Right lobe of liver (tissue), 4 donors: ENCODE measurements at regions not wholly inside any gene's neighbourhood (a gene's known extent, or its start where the extent isn't known, plus 50 kb on each side); places are given as distances from the start of the nearest gene placed in this dataset.

Experiments
- CTCF ChIP-seq, 4 donors: fragments of 200-600 bp in 3 of 4; fragments of 450-650 bp in 1 of 4; IDR thresholded peaks; one replicate each; pipeline versions ENCODE4 v1.5.1 to v1.8.0; 2016 to 2022; ENCODE audit warnings: antibody characterized with exemption in 4 of 4, mild to moderate bottlenecking in 2 of 4
- POLR2A ChIP-seq: fragments of 450-650 bp; IDR thresholded peaks from one replicate; pipeline ENCODE4 v1.6.1; 2017; ENCODE audit warnings: antibody characterized with exemption, mild to moderate bottlenecking
- donor health status: DM: no; HTN: no; CAD: no.
- donor health status: DM: no; HTN: no; CAD: no.
- donor health status: DM: no; HTN: yes; CAD: no.

DNA sequence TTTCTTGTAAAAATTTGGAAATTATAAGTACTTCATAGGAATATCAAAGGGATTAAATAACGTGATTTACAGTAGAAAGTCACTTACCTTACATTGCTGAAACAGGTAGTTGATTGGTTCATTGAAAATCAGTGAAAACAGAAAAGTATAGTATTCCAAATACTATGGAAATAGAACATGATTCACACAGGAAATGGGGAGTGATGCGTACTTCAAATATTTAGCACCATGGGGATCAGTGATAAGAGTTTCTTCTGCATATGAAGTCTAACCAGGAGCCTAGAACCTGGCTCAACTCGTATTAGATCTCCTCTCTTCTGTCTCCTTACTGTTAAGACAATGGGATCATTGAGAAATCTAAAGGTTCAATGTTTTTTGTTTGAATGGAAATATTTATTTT is 133.3 kb downstream of the FAM174A start:
- TF ChIP-seq CTCF (IDR thresholded peaks at IDR 0.05) (no peak), POLR2A (no peak)
